ENCODE measurements at regions not wholly inside any gene's neighbourhood (a gene's known extent, or its start where the extent isn't known, plus 50 kb on each side); places are given as distances from the start of the nearest gene placed in this dataset.

- DNase-seq (ENCODE audit: low spot score) (no peak), ATAC-seq (no peak)
- intact Hi-C loops (cut with DNase I), result no loop called here
Observed at GRCh38 chr20:50242548-50242862, 51.9 kb downstream of the CEBPB start.

GRCh38 chr20:50242863-50243609 lies 52.4 kb downstream of the CEBPB start:
- DNase-seq (ENCODE audit: low spot score), result peak; percentile 85
- intact Hi-C loops (cut with DNase I), result no loop called here
- ATAC-seq, result peak; percentile 79

GRCh38 chr20:50243610-50244351 lies 53.2 kb downstream of the CEBPB start:
- ATAC-seq (no peak), DNase-seq (ENCODE audit: low spot score) (no peak)
- intact Hi-C loops (cut with DNase I), result no loop called here

- intact Hi-C loops (cut with DNase I), result no loop called here
- no peak for DNase-seq (ENCODE audit: low spot score)
- ATAC-seq, result no peak
Observed at GRCh38 chr20:50244352-50245149, 53.9 kb downstream of the CEBPB start.

GRCh38 chr20:50245498-50246366 lies 55.1 kb downstream of the CEBPB start:
- intact Hi-C loops (cut with DNase I), result no loop called here
- peak; percentile 12 for ATAC-seq
- no peak for DNase-seq (ENCODE audit: low spot score)

- no peak for ATAC-seq
Observed at GRCh38 chr20:50246367-50247195, 56.0 kb downstream of the CEBPB start.

GRCh38 chr20:50247196-50248094 lies 56.8 kb downstream of the CEBPB start:
- ATAC-seq (no peak), DNase-seq (ENCODE audit: low spot score) (no peak)
- intact Hi-C loops (cut with DNase I), result no loop called here

More at GRCh38 chr20:50246367-50247195, 56.0 kb downstream of the CEBPB start:
- DNase-seq (ENCODE audit: low spot score), result no peak
- intact Hi-C loops (cut with DNase I), result no loop called here

GRCh38 chr20:50248104-50248641 lies 57.5 kb downstream of the CEBPB start:
- DNase-seq (ENCODE audit: low spot score), result no peak
- intact Hi-C loops (cut with DNase I), result no loop called here
- ATAC-seq, result peak; percentile 27

- no peak for DNase-seq (ENCODE audit: low spot score)
- intact Hi-C loops (cut with DNase I), result no loop called here
Observed at GRCh38 chr20:50249447-50250388, 59.1 kb downstream of the CEBPB start.

GRCh38 chr20:50250679-50251382 lies 60.2 kb downstream of the CEBPB start:
- DNase-seq (ENCODE audit: low spot score) (no peak), ATAC-seq (no peak)
- intact Hi-C loops (cut with DNase I), result no loop called here

More at GRCh38 chr20:50249447-50250388, 59.1 kb downstream of the CEBPB start:
- ATAC-seq, result no peak

- ATAC-seq (no peak), DNase-seq (ENCODE audit: low spot score) (no peak)
- intact Hi-C loops (cut with DNase I), result no loop called here
Observed at GRCh38 chr20:50251383-50251748, 60.7 kb downstream of the CEBPB start.

- no peak for ATAC-seq
Observed at GRCh38 chr20:50251992-50252511, 61.4 kb downstream of the CEBPB start.

GRCh38 chr20:50252701-50253100 lies 62.1 kb downstream of the CEBPB start:
- ATAC-seq (no peak), DNase-seq (ENCODE audit: low spot score) (no peak)
- intact Hi-C loops (cut with DNase I), result no loop called here

More at GRCh38 chr20:50251992-50252511, 61.4 kb downstream of the CEBPB start:
- no peak for DNase-seq (ENCODE audit: low spot score)
- intact Hi-C loops (cut with DNase I), result no loop called here

- DNase-seq (ENCODE audit: low spot score) (no peak), ATAC-seq (no peak)
- intact Hi-C loops (cut with DNase I), result no loop called here
Observed at GRCh38 chr20:50253101-50253500, 62.5 kb downstream of the CEBPB start.

GRCh38 chr20:50254466-50255079 lies 63.9 kb downstream of the CEBPB start:
- intact Hi-C loops (cut with DNase I), result no loop called here
- no peak for DNase-seq (ENCODE audit: low spot score)
- no peak for ATAC-seq
